Ishikawa (cell line): ENCODE measurements at regions not wholly inside any gene's neighbourhood (a gene's known extent, or its start where the extent isn't known, plus 50 kb on each side); places are given as distances from the start of the nearest gene placed in this dataset.

Experiments
- RAD21 ChIP-seq: IDR thresholded peaks from 2 replicates; pipeline ENCODE4 v1.6.1; 2012; ENCODE audit warnings: low read depth
- TCF12 ChIP-seq: IDR thresholded peaks from 2 replicates; pipeline ENCODE4 v1.6.1; 2012; ENCODE audit warnings: low read depth
- TEAD4 ChIP-seq: IDR thresholded peaks from 2 replicates; pipeline ENCODE4 v1.6.1; 2012

DNA sequence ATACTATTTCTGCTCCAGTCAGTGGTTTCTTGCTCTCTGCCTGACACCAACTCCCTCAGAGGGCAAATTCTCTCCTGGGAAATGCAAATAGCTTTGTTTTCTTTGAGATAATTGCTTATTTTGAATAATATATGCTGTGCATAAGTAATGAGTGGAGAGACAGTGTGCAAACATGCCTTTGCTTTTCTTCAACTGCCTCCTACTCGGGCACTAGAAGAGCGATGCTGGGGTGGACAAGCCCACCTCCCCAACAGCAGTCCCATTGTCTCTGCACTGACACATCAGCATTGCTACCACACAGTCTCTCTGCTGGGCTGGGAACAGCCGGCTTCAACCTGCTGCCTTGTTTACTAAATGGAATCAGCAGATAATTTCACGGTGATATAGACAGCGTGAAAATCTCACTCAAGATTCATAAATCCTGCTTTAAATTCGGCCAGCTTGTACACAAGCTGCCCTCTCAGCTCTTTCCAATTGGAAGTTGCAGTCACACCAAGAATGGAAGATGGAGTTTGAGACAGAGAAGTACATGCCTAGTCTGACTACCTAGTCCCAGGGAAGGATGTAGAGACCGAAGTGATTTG, 694.5 kb downstream of the TDRD15 start:
- TF ChIP-seq TEAD4, result no peak
- no peak for TF ChIP-seq RAD21
- no peak for TF ChIP-seq TCF12
